K562 (cell line): ENCODE measurements at regions not wholly inside any gene's neighbourhood (a gene's known extent, or its start where the extent isn't known, plus 50 kb on each side); places are given as distances from the start of the nearest gene placed in this dataset.

Experiments
- ATAC-seq: fragments of 200-7000 bp; cut with Tn5 transposase; 3 replicates; pipeline ENCODE4 v1.9.1; 2020; ENCODE audit warnings: moderate library complexity
- BruUV-seq: library from RNA; stranded (reverse); fragments of 400-500 nt; replicated peaks from 2 replicates; lab custom pipeline; 2021; lab: Mats Ljungman, UMichigan
- CTCF ChIA-PET: fragments of 300-600 bp; formaldehyde crosslinking; extraction: SDS; loops from one replicate; lab custom pipeline; 2021; ENCODE audit warnings: low intra/inter-chr PET ratio; lab: Yijun Ruan, JAX
- POLR2A ChIA-PET: fragments of 300-600, 350-650 bp; sonication (Branson Sonifier 250); formaldehyde crosslinking; extraction: SDS; loops from one replicate; lab custom pipeline; 2021; ENCODE audit warnings: antibody characterized with exemption, inconsistent platforms; lab: Yijun Ruan, JAX
- DNase-seq, 4 experiments: peaks; one replicate each; pipeline versions ENCODE4 v3.0.0 to v3.0.0-alpha.2; 2011 to 2018; ENCODE audit warnings: low spot score in 3 of 4, mixed read lengths in 3 of 4; ENCODE audit errors: extremely low read depth in 1 of 4
- FAIRE-seq: peaks from 2 replicates; lab custom pipeline; 2011; peaks lifted over from hg19 to GRCh38; lab: Jason Lieb, UNC
- H2AFZ ChIP-seq: 2 replicates; pipeline ENCODE4 v1.6.0; 2011; ENCODE audit warnings: low read depth, low read length, control low read depth, inconsistent platforms
- H3K27ac ChIP-seq: fragments of 200-600 bp; 3 replicates; pipeline ENCODE4 v1.8.0; 2011; ENCODE audit warnings: low read depth, mild to moderate bottlenecking, control low read depth, inconsistent platforms, low read length, moderate library complexity, mixed read lengths; ENCODE audit errors: extremely low read depth
- H3K27me3 ChIP-seq, 2 experiments: fragments of 300-600 bp in 1 of 2; 2 replicates in 1 of 2; 3 replicates in 1 of 2; pipeline versions ENCODE4 v1.6.0 to v1.8.0; 2011; ENCODE audit warnings: inconsistent platforms in 2 of 2, low read length in 2 of 2, mild to moderate bottlenecking in 1 of 2, mixed read lengths in 1 of 2, moderate library complexity in 1 of 2; ENCODE audit not compliant: control insufficient read depth in 2 of 2, insufficient read depth in 2 of 2
- H3K36me3 ChIP-seq: fragments of 300-600 bp; 3 replicates; pipeline ENCODE4 v1.8.0; 2011; ENCODE audit warnings: mild to moderate bottlenecking, low read length, inconsistent platforms; ENCODE audit not compliant: control insufficient read depth, insufficient read depth
- H3K4me1 ChIP-seq, 2 experiments: fragments of 200-600 bp in 1 of 2; replicated peaks in 1 of 2; 2 replicates in 1 of 2; 3 replicates in 1 of 2; pipeline versions ENCODE4 v1.5.1 to v1.8.0; 2011; ENCODE audit warnings: inconsistent platforms in 2 of 2, low read length in 2 of 2, mild to moderate bottlenecking in 1 of 2, mixed read lengths in 1 of 2, moderate library complexity in 1 of 2; ENCODE audit not compliant: control insufficient read depth in 2 of 2, insufficient read depth in 2 of 2
- H3K4me2 ChIP-seq: 2 replicates; pipeline ENCODE4 v1.6.1; 2011; ENCODE audit warnings: low read length, control low read depth, inconsistent platforms, mixed read lengths; ENCODE audit not compliant: insufficient read depth
- H3K4me3 ChIP-seq: fragments of 200-600 bp; sonication (generic), shearing (Covaris generic); 2 replicates; pipeline ENCODE4 v1.5.1; 2016; ENCODE audit warnings: control low read depth, inconsistent platforms
- H3K79me2 ChIP-seq: fragments of 200-600 bp; 3 replicates; pipeline ENCODE4 v1.8.0; 2011; ENCODE audit warnings: low read length, inconsistent platforms; ENCODE audit not compliant: control insufficient read depth, insufficient read depth
- H3K9ac ChIP-seq, 2 experiments: 2 replicates each; pipeline versions ENCODE4 v1.6.0 to v1.6.1; 2011; ENCODE audit warnings: low read depth in 2 of 2, low read length in 2 of 2, control low read depth in 1 of 2, inconsistent platforms in 1 of 2, mild to moderate bottlenecking in 1 of 2, mixed read lengths in 1 of 2; ENCODE audit not compliant: insufficient read depth in 1 of 2
- H3K9me1 ChIP-seq: one replicate; pipeline ENCODE4 v1.6.0; 2011; ENCODE audit warnings: inconsistent platforms, mild to moderate bottlenecking, low read length, moderate library complexity; ENCODE audit not compliant: control insufficient read depth, insufficient read depth
- H3K9me3 ChIP-seq: replicated peaks from 2 replicates; pipeline ENCODE4 v1.5.1; 2011; ENCODE audit warnings: low read depth, low read length, inconsistent platforms; ENCODE audit not compliant: control insufficient read depth, insufficient read depth
- H4K20me1 ChIP-seq: replicated peaks from 2 replicates; pipeline ENCODE4 v1.6.1; 2011; ENCODE audit warnings: low read length, inconsistent platforms, mixed read lengths; ENCODE audit not compliant: control insufficient read depth, insufficient read depth
- AFF1 ChIP-seq, 2 experiments: fragments of 450-650 bp; IDR thresholded peaks; 2 replicates each; pipeline ENCODE4 v1.6.1; 2018; ENCODE audit warnings: mild to moderate bottlenecking in 2 of 2, low read depth in 1 of 2; ENCODE audit not compliant: partially characterized antibody in 2 of 2
- GATAD2B ChIP-seq: fragments of 450-650 bp; IDR thresholded peaks from 2 replicates; pipeline ENCODE4 v1.6.1; 2017; ENCODE audit warnings: mild to moderate bottlenecking, borderline replicate concordance
- IFI16 ChIP-seq: fragments of 250-450 bp; sonication (Bioruptor Pico); IDR thresholded peaks from 2 replicates; pipeline ENCODE4 v2.1.2; 2022; ENCODE audit warnings: mild to moderate bottlenecking, inconsistent platforms
- KAT8 ChIP-seq: fragments of 450-650 bp; IDR thresholded peaks from 2 replicates; pipeline ENCODE4 v1.6.1; 2016; ENCODE audit warnings: low read depth, mild to moderate bottlenecking
- LEF1 ChIP-seq: fragments of 450-650 bp; IDR thresholded peaks from 2 replicates; pipeline ENCODE4 v1.6.1; 2016; ENCODE audit warnings: mild to moderate bottlenecking
- MAZ ChIP-seq, 2 experiments: fragments of 450-650 bp in 1 of 2; sonication (generic) in 1 of 2; formaldehyde crosslinking; IDR thresholded peaks in 1 of 2; conservative IDR thresholded peaks in 1 of 2; 2 replicates each; pipeline versions ENCODE4 v1.4.0 to v1.5.0; 2020; ENCODE audit warnings: mild to moderate bottlenecking in 1 of 2, missing genetic modification reagents in 1 of 2
- NFE2 ChIP-seq: IDR thresholded peaks from 2 replicates; pipeline ENCODE4 v1.6.1; 2014; ENCODE audit warnings: antibody characterized with exemption, low read depth
- STAG1 ChIP-seq: sonication (generic); formaldehyde crosslinking; IDR thresholded peaks from 2 replicates; pipeline ENCODE4 v1.5.0; 2020; ENCODE audit warnings: missing genetic modification reagents, borderline replicate concordance
- STAT5B ChIP-seq: fragments of 250-450 bp; sonication (Bioruptor Pico); IDR thresholded peaks from 2 replicates; pipeline ENCODE4 v1.8.0; 2021; ENCODE audit warnings: mild to moderate bottlenecking, inconsistent platforms
- ZBED1 ChIP-seq: IDR thresholded peaks from 2 replicates; pipeline ENCODE4 v1.6.1; 2014
- ZHX1 ChIP-seq: fragments of 150-350 bp; conservative IDR thresholded peaks from 2 replicates; pipeline ENCODE4 v1.6.1; 2014; ENCODE audit warnings: low read length
- ZNF134 ChIP-seq: fragments of 250-450 bp; sonication (Bioruptor Pico); conservative IDR thresholded peaks from 2 replicates; pipeline ENCODE4 v1.4.0; 2020
- WGBS: fragments of 100-300 bp; shearing (Covaris generic); methylation state at CpG from one replicate; pipeline ENCODE4 v1.1.6; 2016; ENCODE audit warnings: low coverage, mixed read lengths; ENCODE audit not compliant: insufficient coverage; ENCODE audit errors: missing lambda C conversion rate; 5-methylcytosine and 5-hydroxymethylcytosine counted together
- in situ Hi-C: fragments of 300-500 bp; cut with MboI; formaldehyde crosslinking; loops from 4 replicates; pipeline ENCODE4 v1.15.0; 2018; ENCODE audit warnings: inconsistent platforms, mixed read lengths
- intact Hi-C: fragments of 100-400 bp; cut with micrococcal nuclease; formaldehyde crosslinking; loops from 2 replicates; pipeline ENCODE4 v1.14.2; 2022

GRCh38 chr3:29070959-29071634 lies 209.8 kb upstream of the RBMS3 start (continued):
- no peak for TF ChIP-seq AFF1 (IDR thresholded peaks at IDR 0.05; ENCODE audit: low read depth in 1 of 2, partially characterized antibody in 2 of 2)
- TF ChIP-seq NFE2 = no peak
- TF ChIP-seq ZBED1 = no peak

- Histone ChIP-seq H2AFZ (no peak overlapping the region), H3K4me2 (no peak overlapping the region), H3K27ac (no peak overlapping the region), H3K27me3 (no peaks in the 10 kb centered on the region), H3K9me1 (no peaks in the 10 kb centered on the region), H3K9ac (no peak overlapping the region), H3K79me2 (no peaks in the 10 kb centered on the region), H3K4me3 (no peak overlapping the region), H3K9me3 (no peaks in the 10 kb centered on the region), H3K36me3 (no peaks in the 10 kb centered on the region), H4K20me1 (no peaks in the 10 kb centered on the region), H3K4me1 (no peaks in the 10 kb centered on the region)
- no peak for ATAC-seq
- POLR2A ChIA-PET = no interaction called here
- CTCF ChIA-PET = no interaction called here
- DNase-seq = no peak
- no peak for FAIRE-seq
- no TSS peak for BruUV-seq
- in situ Hi-C loops (no loop called here), intact Hi-C loops (no loop called here)
- 0% methylated on average over 1 of the region's 1 CpG for WGBS
- TF ChIP-seq KAT8 (no peak), ZHX1 (no peak), GATAD2B (no peak), LEF1 (no peak), ZNF134 (CRISPR knock-in tag) (no peak), STAG1 (CRISPR knock-in tag) (no peak), STAT5B (CRISPR knock-in tag) (no peak), IFI16 (CRISPR knock-in tag) (no peak), MAZ (CRISPR knock-in tag; conservative IDR thresholded peaks at IDR 0.05 in 1 of 2, IDR thresholded peaks at IDR 0.05 in 1 of 2) (no peak)
Observed at GRCh38 chr3:29072611-29073010, 208.3 kb upstream of the RBMS3 start.
